Activated CD4-positive, alpha-beta T cell treated with anti-CD3 and anti-CD28 coated beads for 36 hours (primary cell): ENCODE measurements at regions not wholly inside any gene's neighbourhood (a gene's known extent, or its start where the extent isn't known, plus 50 kb on each side); places are given as distances from the start of the nearest gene placed in this dataset.

Experiments used
- ATAC-seq: fragments of 200-7000 bp; cut with Tn5 transposase; one replicate; pipeline ENCODE4 v1.10.0; 2021; ENCODE audit warnings: mild to moderate bottlenecking, moderate library complexity
- CTCF ChIA-PET: fragments of 350-600 bp; sonication (Branson Sonifier 250); formaldehyde crosslinking; loops from one replicate; lab custom pipeline; 2021; ENCODE audit warnings: antibody characterized with exemption; lab: Charles Lee
- POLR2A ChIA-PET: fragments of 350-600 bp; sonication (Branson Sonifier 250); formaldehyde crosslinking; loops from one replicate; lab custom pipeline; 2021; ENCODE audit warnings: antibody characterized with exemption, inconsistent platforms; lab: Charles Lee
- DNase-seq: peaks from one replicate; pipeline ENCODE4 v3.0.0-alpha.2; 2020
- H3K27ac Mint-ChIP-seq: one replicate; pipeline ENCODE4 v1.8.0; 2021; ENCODE audit warnings: mixed read lengths
- H3K27me3 Mint-ChIP-seq: one replicate; pipeline ENCODE4 v1.8.0; 2021; ENCODE audit warnings: mixed read lengths
- H3K36me3 Mint-ChIP-seq: one replicate; pipeline ENCODE4 v1.8.0; 2021; ENCODE audit warnings: low read depth, mixed read lengths
- H3K4me1 Mint-ChIP-seq: one replicate; pipeline ENCODE4 v1.8.0; 2021; ENCODE audit warnings: mixed read lengths
- H3K4me3 Mint-ChIP-seq: one replicate; pipeline ENCODE4 v1.8.0; 2021; ENCODE audit warnings: mild to moderate bottlenecking, moderate library complexity, mixed read lengths
- H3K9me3 Mint-ChIP-seq: one replicate; pipeline ENCODE4 v1.8.0; 2021; ENCODE audit warnings: low read depth, mixed read lengths
- intact Hi-C, 2 experiments: fragments of 100-400 bp; cut with DNase I in 1 of 2; cut with micrococcal nuclease in 1 of 2; formaldehyde crosslinking; loops; one replicate each; pipeline versions ENCODE4 v1.14.2 to v1.15.1; 2022 to 2024; cut with DNase I, micrococcal nuclease

DNA sequence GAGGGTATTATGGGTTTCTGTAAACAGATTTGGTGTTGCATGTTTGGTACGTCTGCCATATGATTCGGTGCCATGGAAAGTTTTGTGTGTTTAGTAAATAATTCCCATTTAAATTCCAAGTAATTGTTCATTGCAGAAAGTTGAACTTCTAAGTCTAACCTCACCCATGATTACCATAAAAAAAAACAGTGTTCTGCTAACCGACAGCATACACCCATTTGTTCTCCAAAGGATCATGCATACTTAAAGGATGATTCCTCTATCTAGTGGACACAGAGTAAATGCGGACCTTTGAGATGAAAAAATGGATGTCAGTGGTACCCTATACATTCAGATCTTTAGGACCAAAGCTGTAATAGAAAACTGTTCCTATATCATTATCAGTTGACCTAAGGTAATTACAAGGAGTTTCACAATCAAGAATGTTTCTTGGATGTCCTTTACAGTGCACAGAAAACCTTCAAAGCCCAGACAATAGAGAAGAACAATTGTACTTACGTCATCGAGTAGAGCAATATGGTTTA, 209.9 kb downstream of the CRPPA start:
- Mint-ChIP-seq H3K27me3 (no peaks in the 10 kb centered on the region), H3K4me1 (no peaks in the 10 kb centered on the region), H3K27ac (no peak overlapping the region), H3K36me3 (no peaks in the 10 kb centered on the region), H3K4me3 (no peak overlapping the region), H3K9me3 (no peaks in the 10 kb centered on the region)
- ChIA-PET POLR2A (no interaction called here), CTCF (no interaction called here)
- ATAC-seq: no peak
- intact Hi-C loops: no loop called here
- no peak for DNase-seq

DNA sequence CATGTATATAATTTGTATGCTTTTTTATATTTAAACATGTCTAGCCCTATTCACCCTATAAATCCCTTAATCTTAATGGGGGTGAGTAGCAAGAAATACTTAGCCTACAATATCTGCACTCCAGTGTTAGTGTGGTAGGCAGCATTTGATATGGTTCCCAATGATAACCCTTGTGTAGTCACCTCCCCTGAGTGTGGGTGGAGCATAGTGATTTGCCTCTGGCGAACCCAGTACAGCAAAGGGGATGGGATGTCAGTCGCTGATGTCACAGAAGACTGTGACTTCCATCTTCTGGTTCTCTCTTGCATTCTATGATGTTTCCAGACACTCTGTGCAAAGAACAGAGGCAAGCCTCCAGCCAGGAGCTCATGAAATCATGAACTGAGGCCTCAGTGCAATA, 211.2 kb downstream of the CRPPA start:
- POLR2A ChIA-PET: no interaction called here
- Mint-ChIP-seq H3K4me1 (no peaks in the 10 kb centered on the region), H3K27me3 (no peaks in the 10 kb centered on the region), H3K27ac (no peak overlapping the region), H3K9me3 (no peaks in the 10 kb centered on the region), H3K36me3 (no peaks in the 10 kb centered on the region), H3K4me3 (no peak overlapping the region)
- CTCF ChIA-PET: interaction anchor here (0.5 to 0.6 kb wide), 2 partner anchors 60 to 1742 kb away, joined by 3 read pairs; no protein-coding TSS in a partner anchor
- DNase-seq: no peak
- intact Hi-C loops: no loop called here
- ATAC-seq: no peak

- Mint-ChIP-seq H3K27ac (no peak overlapping the region), H3K9me3 (no peaks in the 10 kb centered on the region), H3K4me1 (no peaks in the 10 kb centered on the region), H3K4me3 (no peak overlapping the region), H3K27me3 (no peaks in the 10 kb centered on the region), H3K36me3 (no peaks in the 10 kb centered on the region)
- ATAC-seq: no peak
- intact Hi-C loops: no loop called here
- DNase-seq: no peak
- POLR2A ChIA-PET: no interaction called here
- CTCF ChIA-PET: no interaction called here
Observed at GRCh38 chr7:16207321-16207720, 214.0 kb downstream of the CRPPA start.

- Mint-ChIP-seq H3K4me1 (no peaks in the 10 kb centered on the region), H3K36me3 (no peaks in the 10 kb centered on the region), H3K4me3 (no peak overlapping the region), H3K27me3 (no peaks in the 10 kb centered on the region), H3K27ac (no peak overlapping the region), H3K9me3 (no peaks in the 10 kb centered on the region)
- no peak for ATAC-seq
- ChIA-PET CTCF (no interaction called here), POLR2A (no interaction called here)
- intact Hi-C loops: no loop called here
- no peak for DNase-seq
Observed at GRCh38 chr7:16205466-16205865, 215.9 kb downstream of the CRPPA start.

- no peaks in the 10 kb centered on the region for H3K27me3 Mint-ChIP-seq
- CTCF ChIA-PET: no interaction called here
Observed at GRCh38 chr7:16204953-16205352, 216.4 kb downstream of the CRPPA start.

GRCh38 chr7:16203065-16203464, 218.3 kb downstream of the CRPPA start:
- Mint-ChIP-seq H3K36me3 (no peaks in the 10 kb centered on the region), H3K27ac (no peak overlapping the region), H3K9me3 (no peaks in the 10 kb centered on the region), H3K4me1 (no peaks in the 10 kb centered on the region), H3K4me3 (no peak overlapping the region), H3K27me3 (no peaks in the 10 kb centered on the region)
- POLR2A ChIA-PET: no interaction called here
- intact Hi-C loops: no loop called here
- CTCF ChIA-PET: no interaction called here
- DNase-seq: no peak
- no peak for ATAC-seq

More at GRCh38 chr7:16204953-16205352, 216.4 kb downstream of the CRPPA start:
- intact Hi-C loops: no loop called here
- no peak for ATAC-seq
- Mint-ChIP-seq H3K4me1 (no peaks in the 10 kb centered on the region), H3K4me3 (no peak overlapping the region), H3K9me3 (no peaks in the 10 kb centered on the region), H3K36me3 (no peaks in the 10 kb centered on the region), H3K27ac (no peak overlapping the region)
- DNase-seq: no peak
- POLR2A ChIA-PET: no interaction called here

GRCh38 chr7:16202303-16202702, 219.0 kb downstream of the CRPPA start:
- Mint-ChIP-seq H3K36me3 (no peaks in the 10 kb centered on the region), H3K4me1 (no peaks in the 10 kb centered on the region), H3K27ac (no peak overlapping the region), H3K27me3 (no peaks in the 10 kb centered on the region), H3K9me3 (no peaks in the 10 kb centered on the region), H3K4me3 (no peak overlapping the region)
- DNase-seq: no peak
- ChIA-PET CTCF (no interaction called here), POLR2A (no interaction called here)
- intact Hi-C loops: no loop called here
- ATAC-seq: no peak

- H3K27ac Mint-ChIP-seq: no peak overlapping the region
Observed at GRCh38 chr7:16200591-16200990, 220.7 kb downstream of the CRPPA start.

DNA sequence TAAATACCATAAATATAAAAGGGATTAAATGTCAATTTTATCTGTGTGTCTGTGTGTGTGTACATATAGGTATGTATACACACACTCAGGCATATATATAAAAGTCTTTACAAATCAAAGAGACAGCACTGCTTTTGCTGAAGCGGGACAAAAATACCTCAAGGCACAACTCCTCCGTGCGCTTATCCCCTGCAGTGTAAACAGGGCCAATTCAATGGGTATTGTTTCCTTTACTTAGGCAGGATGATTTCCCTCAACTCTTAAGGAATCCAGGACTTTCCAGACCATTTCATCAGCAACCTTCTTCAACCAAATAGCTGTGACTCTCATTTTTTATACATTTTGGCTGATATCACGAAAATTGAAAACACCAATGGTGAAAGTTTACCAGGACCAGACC, 227.7 kb downstream of the CRPPA start:
- ATAC-seq (no peak), DNase-seq (no peak)
- H3K36me3 Mint-ChIP-seq: no peaks in the 10 kb centered on the region
- intact Hi-C loops: no loop called here
- POLR2A ChIA-PET: no interaction called here
- H3K9me3 Mint-ChIP-seq: no peaks in the 10 kb centered on the region
- no peaks in the 10 kb centered on the region for H3K4me1 Mint-ChIP-seq
- H3K27ac Mint-ChIP-seq: no peak overlapping the region
- no peak overlapping the region for H3K4me3 Mint-ChIP-seq
- CTCF ChIA-PET: no interaction called here
- no peaks in the 10 kb centered on the region for H3K27me3 Mint-ChIP-seq

More at GRCh38 chr7:16200591-16200990, 220.7 kb downstream of the CRPPA start:
- Mint-ChIP-seq H3K27me3 (no peaks in the 10 kb centered on the region), H3K36me3 (no peaks in the 10 kb centered on the region), H3K4me1 (no peaks in the 10 kb centered on the region), H3K9me3 (no peaks in the 10 kb centered on the region), H3K4me3 (no peak overlapping the region)
- ATAC-seq: no peak
- ChIA-PET CTCF (no interaction called here), POLR2A (no interaction called here)
- no peak for DNase-seq
- intact Hi-C loops: no loop called here

DNA sequence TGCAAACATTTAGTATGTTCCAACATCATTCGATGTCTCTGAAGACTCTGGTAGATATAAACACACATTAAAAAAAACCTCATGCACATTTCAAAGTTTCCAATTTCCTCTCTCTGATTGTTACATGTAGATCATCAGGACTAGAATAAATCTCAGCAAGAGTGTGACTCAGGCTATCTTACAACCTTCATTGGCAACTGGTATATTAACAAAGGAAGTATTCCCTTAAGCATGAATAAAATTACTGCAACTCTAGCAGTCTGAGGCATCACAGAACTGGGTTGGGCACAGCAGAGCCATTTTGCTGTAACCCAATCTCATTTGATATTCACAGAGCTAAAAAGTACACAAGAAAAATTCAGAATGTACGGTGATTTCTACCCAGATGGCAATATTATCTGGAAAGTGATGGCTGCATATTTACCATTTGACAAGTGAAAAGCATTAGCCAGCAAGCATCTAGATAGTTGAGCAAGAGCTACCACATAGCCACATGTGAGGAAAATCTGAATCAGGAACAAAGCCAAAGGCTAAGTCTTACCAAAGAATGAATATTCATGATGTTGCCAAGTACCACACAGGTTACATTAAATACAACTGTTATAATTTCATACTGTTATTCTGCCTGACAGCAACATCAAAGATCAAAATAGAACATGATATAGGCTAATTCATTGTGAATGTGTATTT, 232.2 kb downstream of the CRPPA start:
- Mint-ChIP-seq H3K27me3 (no peaks in the 10 kb centered on the region), H3K27ac (no peak overlapping the region), H3K4me1 (no peaks in the 10 kb centered on the region), H3K4me3 (no peak overlapping the region), H3K9me3 (no peaks in the 10 kb centered on the region), H3K36me3 (no peaks in the 10 kb centered on the region)
- CTCF ChIA-PET: no interaction called here
- POLR2A ChIA-PET: no interaction called here
- no peak for DNase-seq
- intact Hi-C loops: no loop called here
- no peak for ATAC-seq

GRCh38 chr7:16187131-16187530, 234.2 kb downstream of the CRPPA start:
- Mint-ChIP-seq H3K27ac (no peak overlapping the region), H3K36me3 (no peaks in the 10 kb centered on the region), H3K27me3 (no peaks in the 10 kb centered on the region), H3K9me3 (no peaks in the 10 kb centered on the region), H3K4me3 (no peak overlapping the region), H3K4me1 (no peaks in the 10 kb centered on the region)
- no peak for ATAC-seq
- no peak for DNase-seq
- ChIA-PET POLR2A (no interaction called here), CTCF (no interaction called here)
- intact Hi-C loops: no loop called here

DNA sequence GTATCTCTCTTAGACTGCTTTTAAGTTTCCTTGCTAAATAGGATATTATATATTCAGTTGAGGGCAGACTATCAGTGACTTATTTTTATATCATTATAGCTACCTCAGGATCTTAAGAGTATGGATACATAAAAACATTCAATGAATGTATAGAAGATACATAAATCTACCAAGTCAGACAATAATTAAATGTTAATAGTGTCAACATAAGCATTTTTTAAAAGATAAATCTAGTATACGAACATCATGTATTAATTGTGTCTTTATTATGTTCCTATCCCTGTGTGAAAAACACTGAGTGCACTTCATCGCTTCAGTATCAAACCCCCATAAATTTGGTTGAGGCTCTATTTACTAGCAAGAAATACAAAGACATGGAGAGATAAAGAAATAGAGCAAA, 242.8 kb downstream of the CRPPA start:
- no peaks in the 10 kb centered on the region for H3K9me3 Mint-ChIP-seq
- no peaks in the 10 kb centered on the region for H3K36me3 Mint-ChIP-seq
- ChIA-PET POLR2A (no interaction called here), CTCF (no interaction called here)
- DNase-seq: no peak
- no peaks in the 10 kb centered on the region for H3K4me1 Mint-ChIP-seq
- H3K27me3 Mint-ChIP-seq: no peaks in the 10 kb centered on the region
- no peak overlapping the region for H3K27ac Mint-ChIP-seq
- intact Hi-C loops: no loop called here
- H3K4me3 Mint-ChIP-seq: no peak overlapping the region
- no peak for ATAC-seq
